ENCODE measurements at regions not wholly inside any gene's neighbourhood (a gene's known extent, or its start where the extent isn't known, plus 50 kb on each side); places are given as distances from the start of the nearest gene placed in this dataset.

GRCh38 chr1:163896001-163896400 is 574.2 kb downstream of the NUF2 start:
- Histone ChIP-seq H3K4me3 (ENCODE audit: low read depth, low read length, poor library complexity, severe bottlenecking) (no peak overlapping the region), H3K27ac (ENCODE audit: low read depth, low read length, poor library complexity, severe bottlenecking) (no peak overlapping the region), H3K36me3 (ENCODE audit: insufficient read depth, low read length, poor library complexity, severe bottlenecking) (no peaks in the 10 kb centered on the region), H3K9me3 (ENCODE audit: low read depth, low read length, poor library complexity, severe bottlenecking) (no peaks in the 10 kb centered on the region), H3K4me1 (ENCODE audit: insufficient read depth, low read length, poor library complexity, severe bottlenecking) (no peaks in the 10 kb centered on the region), H3K27me3 (replicated peaks; ENCODE audit: insufficient read depth, low read depth, low read length, poor library complexity) (no peaks in the 10 kb centered on the region)
- no peak for DNase-seq (ENCODE audit: low spot score)
- CTCF ChIA-PET: no interaction called here
- no TSS peak for BruUV-seq (replicated peaks)
- intact Hi-C loops (cut with micrococcal nuclease; ENCODE audit: unreplicated experiment): no loop called here
- no peak for TF ChIP-seq EZH2 (IDR thresholded peaks at IDR 0.05; ENCODE audit: borderline replicate concordance, low read depth, low read length, poor library complexity, severe bottlenecking)
- TF ChIP-seq CTCF (conservative IDR thresholded peaks at IDR 0.05; ENCODE audit: low read depth, low read length): no peak
- POLR2A ChIA-PET (ENCODE audit: low non-redundant PET): no interaction called here

GRCh38 chr1:163897412-163898155 is 575.8 kb downstream of the NUF2 start:
- DNase-seq (ENCODE audit: low spot score): peak; percentile 13
- H3K36me3 ChIP-seq (ENCODE audit: insufficient read depth, low read length, poor library complexity, severe bottlenecking): no peaks in the 10 kb centered on the region
- POLR2A ChIA-PET (ENCODE audit: low non-redundant PET): no interaction called here
- intact Hi-C loops (cut with micrococcal nuclease; ENCODE audit: unreplicated experiment): no loop called here
- TF ChIP-seq EZH2 (IDR thresholded peaks at IDR 0.05; ENCODE audit: borderline replicate concordance, low read depth, low read length, poor library complexity, severe bottlenecking) (no peak), CTCF (conservative IDR thresholded peaks at IDR 0.05; ENCODE audit: low read depth, low read length) (no peak)
- no peaks in the 10 kb centered on the region for H3K9me3 ChIP-seq (ENCODE audit: low read depth, low read length, poor library complexity, severe bottlenecking)
- H3K27ac ChIP-seq (ENCODE audit: low read depth, low read length, poor library complexity, severe bottlenecking): no peak overlapping the region
- CTCF ChIA-PET: no interaction called here
- H3K4me3 ChIP-seq (ENCODE audit: low read depth, low read length, poor library complexity, severe bottlenecking): no peak overlapping the region
- BruUV-seq (replicated peaks): no TSS peak
- H3K27me3 ChIP-seq (replicated peaks; ENCODE audit: insufficient read depth, low read depth, low read length, poor library complexity): no peaks in the 10 kb centered on the region
- no peaks in the 10 kb centered on the region for H3K4me1 ChIP-seq (ENCODE audit: insufficient read depth, low read length, poor library complexity, severe bottlenecking)

GRCh38 chr1:163906283-163906682 is 584.5 kb downstream of the NUF2 start:
- Histone ChIP-seq H3K4me1 (ENCODE audit: insufficient read depth, low read length, poor library complexity, severe bottlenecking) (no peaks in the 10 kb centered on the region), H3K27me3 (replicated peaks; ENCODE audit: insufficient read depth, low read depth, low read length, poor library complexity) (no peaks in the 10 kb centered on the region), H3K4me3 (ENCODE audit: low read depth, low read length, poor library complexity, severe bottlenecking) (no peak overlapping the region), H3K9me3 (ENCODE audit: low read depth, low read length, poor library complexity, severe bottlenecking) (peaks cover 6% of the 10 kb centered on the region), H3K27ac (ENCODE audit: low read depth, low read length, poor library complexity, severe bottlenecking) (no peak overlapping the region), H3K36me3 (ENCODE audit: insufficient read depth, low read length, poor library complexity, severe bottlenecking) (no peaks in the 10 kb centered on the region)
- POLR2A ChIA-PET (ENCODE audit: low non-redundant PET): no interaction called here
- no peak for TF ChIP-seq CTCF (conservative IDR thresholded peaks at IDR 0.05; ENCODE audit: low read depth, low read length)
- TF ChIP-seq EZH2 (IDR thresholded peaks at IDR 0.05; ENCODE audit: borderline replicate concordance, low read depth, low read length, poor library complexity, severe bottlenecking): no peak
- no TSS peak for BruUV-seq (replicated peaks)
- no peak for DNase-seq (ENCODE audit: low spot score)
- CTCF ChIA-PET: no interaction called here
- intact Hi-C loops (cut with micrococcal nuclease; ENCODE audit: unreplicated experiment): no loop called here
